MCF 10A (cell line): ENCODE measurements at regions not wholly inside any gene's neighbourhood (a gene's known extent, or its start where the extent isn't known, plus 50 kb on each side); places are given as distances from the start of the nearest gene placed in this dataset.
A peak's percentile ranks its signal among the peaks of the same experiment; 100 is the strongest.

ENCODE experiments used
- BruUV-seq: library from RNA; stranded (reverse); fragments of 400-500 nt; replicated peaks from 2 replicates; lab custom pipeline; 2021; lab: Mats Ljungman, UMichigan
- CTCF ChIA-PET: fragments of 300-600 bp; sonication (Branson Sonifier 250); formaldehyde crosslinking; extraction: SDS; loops from one replicate; lab custom pipeline; 2021; ENCODE audit warnings: antibody characterized with exemption, inconsistent platforms; lab: Yijun Ruan, JAX
- POLR2A ChIA-PET: fragments of 300-600, 350-650 bp; sonication (Branson Sonifier 250); formaldehyde crosslinking; extraction: SDS; loops from one replicate; lab custom pipeline; 2020; ENCODE audit warnings: antibody characterized with exemption, inconsistent platforms; lab: Yijun Ruan, JAX
- DNase-seq: peaks from one replicate; pipeline ENCODE4 v3.0.0-alpha.2; 2018; ENCODE audit not compliant: unreplicated experiment
- H3K27ac Mint-ChIP-seq: one replicate; pipeline ENCODE4 v1.8.0; 2022; ENCODE audit warnings: mild to moderate bottlenecking, low read depth, mixed read lengths; ENCODE audit not compliant: unreplicated experiment
- H3K27me3 Mint-ChIP-seq: one replicate; pipeline ENCODE4 v1.8.0; 2022; ENCODE audit warnings: mixed read lengths; ENCODE audit not compliant: insufficient read depth, unreplicated experiment
- H3K36me3 Mint-ChIP-seq: one replicate; pipeline ENCODE4 v1.8.0; 2022; ENCODE audit warnings: mild to moderate bottlenecking, moderate library complexity, mixed read lengths; ENCODE audit not compliant: insufficient read depth, unreplicated experiment
- H3K4me1 Mint-ChIP-seq: one replicate; pipeline ENCODE4 v1.8.0; 2022; ENCODE audit warnings: mixed read lengths; ENCODE audit not compliant: insufficient read depth, unreplicated experiment
- H3K4me3 Mint-ChIP-seq: one replicate; pipeline ENCODE4 v1.8.0; 2022; ENCODE audit warnings: mild to moderate bottlenecking, moderate library complexity, mixed read lengths; ENCODE audit not compliant: unreplicated experiment
- H3K9me3 Mint-ChIP-seq: one replicate; pipeline ENCODE4 v1.8.0; 2022; ENCODE audit warnings: mixed read lengths; ENCODE audit not compliant: unreplicated experiment
- intact Hi-C: fragments of 100-400 bp; cut with micrococcal nuclease; formaldehyde crosslinking; loops from 2 replicates; pipeline ENCODE4 v1.14.1; 2022
- TF ChIP-seq, protein P1 (sequence below): fragments of 200-600 bp; IDR thresholded peaks from one replicate; pipeline ENCODE4 v1.8.0; 2022; ENCODE audit warnings: antibody characterized with exemption, mild to moderate bottlenecking; ENCODE audit not compliant: unreplicated experiment

DNA sequence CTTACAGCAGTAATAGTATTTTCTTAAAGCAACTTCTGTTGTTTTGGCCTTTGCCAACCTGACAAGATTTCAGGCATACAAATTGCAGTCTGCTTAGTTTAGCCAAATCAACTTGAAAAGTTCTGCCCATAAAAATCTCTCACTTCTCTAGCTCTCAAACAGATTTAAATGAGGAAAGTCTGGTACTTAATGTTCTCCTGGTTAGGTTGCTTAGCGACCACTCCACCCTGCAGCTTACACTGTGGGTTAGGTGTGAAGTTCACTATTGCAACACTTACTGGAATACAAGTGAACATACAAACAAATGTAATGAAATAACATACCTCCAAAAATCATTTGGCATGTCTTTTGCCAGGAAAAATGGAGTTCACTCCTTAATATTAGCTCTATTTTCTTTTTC is 178.7 kb upstream of the PCDH9 start:
- Mint-ChIP-seq H3K36me3 (no peaks in the 10 kb centered on the region), H3K9me3 (no peaks in the 10 kb centered on the region), H3K4me1 (peaks cover 23% of the 10 kb centered on the region), H3K27me3 (no peaks in the 10 kb centered on the region), H3K27ac (peak overlapping the region; percentile 90), H3K4me3 (no peak overlapping the region)
- CTCF ChIA-PET, result interaction anchor here (0.7 to 1.2 kb wide), 2 partner anchors 9 to 177 kb away, joined by 3 read pairs; no protein-coding TSS in a partner anchor
- POLR2A ChIA-PET, result interaction anchor here (0.6 to 1.4 kb wide), 8 partner anchors 12 to 179 kb away, joined by 3 to 4 read pairs (median 3); partner anchors contain the start of gene PCDH9
- intact Hi-C loops, result loop anchor here (5.0 kb wide), 2 partner anchors 111 to 176 kb away; partner anchors contain the start of gene PCDH9
- peak; percentile 83 for DNase-seq
- TF ChIP-seq, protein P1, sequence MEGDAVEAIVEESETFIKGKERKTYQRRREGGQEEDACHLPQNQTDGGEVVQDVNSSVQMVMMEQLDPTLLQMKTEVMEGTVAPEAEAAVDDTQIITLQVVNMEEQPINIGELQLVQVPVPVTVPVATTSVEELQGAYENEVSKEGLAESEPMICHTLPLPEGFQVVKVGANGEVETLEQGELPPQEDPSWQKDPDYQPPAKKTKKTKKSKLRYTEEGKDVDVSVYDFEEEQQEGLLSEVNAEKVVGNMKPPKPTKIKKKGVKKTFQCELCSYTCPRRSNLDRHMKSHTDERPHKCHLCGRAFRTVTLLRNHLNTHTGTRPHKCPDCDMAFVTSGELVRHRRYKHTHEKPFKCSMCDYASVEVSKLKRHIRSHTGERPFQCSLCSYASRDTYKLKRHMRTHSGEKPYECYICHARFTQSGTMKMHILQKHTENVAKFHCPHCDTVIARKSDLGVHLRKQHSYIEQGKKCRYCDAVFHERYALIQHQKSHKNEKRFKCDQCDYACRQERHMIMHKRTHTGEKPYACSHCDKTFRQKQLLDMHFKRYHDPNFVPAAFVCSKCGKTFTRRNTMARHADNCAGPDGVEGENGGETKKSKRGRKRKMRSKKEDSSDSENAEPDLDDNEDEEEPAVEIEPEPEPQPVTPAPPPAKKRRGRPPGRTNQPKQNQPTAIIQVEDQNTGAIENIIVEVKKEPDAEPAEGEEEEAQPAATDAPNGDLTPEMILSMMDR, result no peak
- no TSS peak for BruUV-seq

DNA sequence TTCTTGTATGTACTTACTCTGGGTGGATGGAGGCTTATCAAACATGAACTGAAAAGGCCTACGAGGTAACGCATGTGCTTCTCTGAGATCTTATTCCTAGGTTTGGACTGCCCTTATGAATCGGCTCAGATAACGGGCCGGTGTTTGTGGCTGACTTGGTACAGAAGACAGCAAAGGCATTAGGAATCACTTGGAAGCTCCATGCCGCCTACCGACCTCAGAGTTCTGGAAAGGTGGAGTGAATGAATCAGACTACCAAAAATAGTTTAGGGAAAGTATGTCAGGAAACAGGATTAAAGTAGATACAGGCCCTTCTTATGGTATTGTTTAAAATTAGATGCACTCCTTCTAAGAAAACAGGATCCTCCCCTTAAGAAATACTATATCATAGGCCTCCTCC is 172.4 kb upstream of the PCDH9 start:
- Mint-ChIP-seq H3K4me3 (no peak overlapping the region), H3K9me3 (no peaks in the 10 kb centered on the region), H3K4me1 (peaks cover 8% of the 10 kb centered on the region), H3K36me3 (no peaks in the 10 kb centered on the region), H3K27ac (no peak overlapping the region), H3K27me3 (no peaks in the 10 kb centered on the region)
- TF ChIP-seq, protein P1, result no peak
- ChIA-PET CTCF (no interaction called here), POLR2A (no interaction called here)
- no TSS peak for BruUV-seq
- no peak for DNase-seq
- intact Hi-C loops, result no loop called here

- no peaks in the 10 kb centered on the region for H3K27me3 Mint-ChIP-seq
- no peaks in the 10 kb centered on the region for H3K36me3 Mint-ChIP-seq
- peaks cover 5% of the 10 kb centered on the region for H3K4me1 Mint-ChIP-seq
- TF ChIP-seq, protein P1, result no peak
- no TSS peak for BruUV-seq
- H3K27ac Mint-ChIP-seq, result no peak overlapping the region
- intact Hi-C loops, result no loop called here
- POLR2A ChIA-PET, result interaction anchor here (0.6 to 0.8 kb wide), 2 partner anchors 11 to 87 kb away, joined by 3 read pairs; no protein-coding TSS in a partner anchor
- CTCF ChIA-PET, result no interaction called here
- no peak overlapping the region for H3K4me3 Mint-ChIP-seq
- H3K9me3 Mint-ChIP-seq, result no peaks in the 10 kb centered on the region
- no peak for DNase-seq
Observed at GRCh38 chr13:67395577-67395976, 165.4 kb upstream of the PCDH9 start.

DNA sequence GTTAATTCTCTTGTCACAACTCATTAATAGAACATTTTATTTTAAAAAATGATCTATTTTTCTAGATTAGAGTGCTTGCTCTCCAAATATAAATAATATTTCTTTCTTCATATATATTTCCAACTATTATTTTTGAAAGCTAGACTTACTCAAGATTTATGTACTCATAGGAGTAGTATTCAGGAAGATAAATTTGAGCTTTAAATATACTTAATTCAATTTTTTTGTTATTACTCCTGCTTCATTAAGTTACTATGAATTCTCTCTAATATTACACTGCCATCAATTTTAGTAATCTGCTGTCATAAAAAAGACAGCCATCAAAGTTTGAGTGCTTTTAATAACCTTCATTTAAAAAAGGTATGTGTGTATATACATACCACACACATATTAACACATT is 161.9 kb upstream of the PCDH9 start:
- intact Hi-C loops, result no loop called here
- H3K27ac Mint-ChIP-seq, result no peak overlapping the region
- H3K4me3 Mint-ChIP-seq, result no peak overlapping the region
- no peak for DNase-seq
- BruUV-seq, result no TSS peak
- TF ChIP-seq, protein P1, result no peak
- H3K36me3 Mint-ChIP-seq, result no peaks in the 10 kb centered on the region
- H3K27me3 Mint-ChIP-seq, result no peaks in the 10 kb centered on the region
- peaks cover 5% of the 10 kb centered on the region for H3K4me1 Mint-ChIP-seq
- POLR2A ChIA-PET, result interaction anchor here (0.6 to 1.9 kb wide), 3 partner anchors 10 to 1744 kb away, joined by 3 read pairs; no protein-coding TSS in a partner anchor
- H3K9me3 Mint-ChIP-seq, result no peaks in the 10 kb centered on the region
- CTCF ChIA-PET, result interaction anchor here (0.5 to 0.7 kb wide), 2 partner anchors 86 to 696 kb away, joined by 3 read pairs; no protein-coding TSS in a partner anchor
